Stomach (tissue), 8 donors: ENCODE measurements at regions not wholly inside any gene's neighbourhood (a gene's known extent, or its start where the extent isn't known, plus 50 kb on each side); places are given as distances from the start of the nearest gene placed in this dataset.

Experiments used
- DNase-seq, 2 donors: peaks; one replicate each; pipeline versions ENCODE4 v3.0.0 to v3.0.0-alpha.2; 2013 to 2019
- H3K27ac ChIP-seq, 5 donors: fragments of 200-600 bp in 4 of 5; sonication (generic) in 4 of 5; one replicate each; pipeline ENCODE4 v1.5.1; 2013 to 2019; ENCODE audit warnings: mild to moderate bottlenecking in 1 of 5, moderate library complexity in 1 of 5
- H3K27me3 ChIP-seq, 3 donors: fragments of 200-600 bp; sonication (generic); one replicate each; pipeline ENCODE4 v1.5.1; 2017 to 2019; ENCODE audit warnings: mixed run types in 1 of 3
- H3K36me3 ChIP-seq, 4 donors: fragments of 200-600 bp; sonication (generic); 1 replicate in 3 of 4; 2 replicates in 1 of 4; pipeline ENCODE4 v1.5.1; 2016 to 2019
- H3K4me1 ChIP-seq, 4 donors: fragments of 200-600 bp; sonication (generic); one replicate each; pipeline ENCODE4 v1.5.1; 2016 to 2019
- H3K4me3 ChIP-seq, 4 donors: fragments of 200-600 bp; sonication (generic) in 3 of 4; one replicate each; pipeline ENCODE4 v1.5.1; 2016 to 2019; ENCODE audit warnings: mild to moderate bottlenecking in 1 of 4
- H3K9me3 ChIP-seq, 4 donors: fragments of 200-600 bp; sonication (generic); one replicate each; pipeline ENCODE4 v1.5.1; 2016 to 2019
- CTCF ChIP-seq, 7 experiments: fragments of 450-650 bp in 4 of 7; fragments of 200-600 bp in 3 of 7; sonication (generic) in 3 of 7; IDR thresholded peaks; one replicate each; pipeline ENCODE4 v1.5.1; 2016 to 2019; ENCODE audit warnings: antibody characterized with exemption in 7 of 7, control low read depth in 2 of 7, mild to moderate bottlenecking in 1 of 7
- EP300 ChIP-seq: sonication (generic); formaldehyde crosslinking; IDR thresholded peaks from one replicate; pipeline ENCODE4 v1.6.1; 2017; ENCODE audit warnings: antibody characterized with exemption
- POLR2A ChIP-seq, 4 donors: fragments of 450-650 bp; IDR thresholded peaks; one replicate each; pipeline ENCODE4 v1.6.1; 2016; ENCODE audit warnings: antibody characterized with exemption in 4 of 4, control low read depth in 2 of 4, mild to moderate bottlenecking in 1 of 4, moderate library complexity in 1 of 4
- POLR2AphosphoS5 ChIP-seq, 3 donors: sonication (generic); formaldehyde crosslinking; IDR thresholded peaks; one replicate each; pipeline ENCODE4 v1.6.1; 2016; ENCODE audit warnings: antibody characterized with exemption in 3 of 3
- WGBS, 5 donors: extraction: QIAGEN DNeasy Blood & Tissue Kit in 3 of 5; methylation state at CpG; one replicate each; pipeline versions ENCODE4 v1.1.5 to v1.1.7; 2013 to 2018; 5-methylcytosine and 5-hydroxymethylcytosine counted together
- intact Hi-C: fragments of 100-400 bp; cut with DNase I; formaldehyde crosslinking; loops from one replicate; pipeline ENCODE4 v1.15.1; 2023; ENCODE audit warnings: low total_unique reads
- donor health status: healthy with polysubstance abuse.
- donor health status: Bipolar disorder and iron deficiency.
- donor health status: healthy.

- TF ChIP-seq CTCF (IDR thresholded peaks at IDR 0.05) (no peak), POLR2AphosphoS5 (IDR thresholded peaks at IDR 0.05) (no peak), POLR2A (IDR thresholded peaks at IDR 0.05) (no peak), EP300 (no peak)
- H3K27ac ChIP-seq = no peak overlapping the region
- DNase-seq = no peak
- H3K36me3 ChIP-seq = no peaks in the 10 kb centered on the region
- no peaks in the 10 kb centered on the region for H3K27me3 ChIP-seq
- no peaks in the 10 kb centered on the region for H3K9me3 ChIP-seq
- intact Hi-C loops = no loop called here
- no peak overlapping the region for H3K4me3 ChIP-seq
- 72 to 90% (median 81%) methylated on average over 8 of the region's 8 CpGs for WGBS, 5 donors
- peaks cover 0 to 11% (median 9%) of the 10 kb centered on the region in 4 donors for H3K4me1 ChIP-seq
Observed at GRCh38 chr15:93476491-93477177, 387.6 kb upstream of the RGMA start.

GRCh38 chr15:93474728-93475127 lies 385.7 kb upstream of the RGMA start:
- 24 to 56% (median 49%) methylated on average over 9 of the region's 9 CpGs for WGBS, 5 donors
- no peak for TF ChIP-seq CTCF (IDR thresholded peaks at IDR 0.05)
- peak in 1 of 3 donors; percentile 33 for TF ChIP-seq POLR2AphosphoS5 (IDR thresholded peaks at IDR 0.05)
- Histone ChIP-seq H3K27me3 (no peaks in the 10 kb centered on the region), H3K4me3 (no peak overlapping the region), H3K36me3 (no peaks in the 10 kb centered on the region), H3K27ac (peak overlapping the region in 2 of 5 donors; percentile 7), H3K9me3 (no peaks in the 10 kb centered on the region), H3K4me1 (peaks cover 0 to 11% (median 9%) of the 10 kb centered on the region in 4 donors)
- peak in 1 of 2 donors; percentile 77 for DNase-seq
- intact Hi-C loops = no loop called here

- intact Hi-C loops = no loop called here
- TF ChIP-seq EP300 = no peak
- TF ChIP-seq POLR2AphosphoS5 (IDR thresholded peaks at IDR 0.05) = no peak
- no peak for TF ChIP-seq POLR2A (IDR thresholded peaks at IDR 0.05)
- no peak for TF ChIP-seq CTCF (IDR thresholded peaks at IDR 0.05)
- no peak for DNase-seq
- Histone ChIP-seq H3K4me3 (no peak overlapping the region), H3K36me3 (no peaks in the 10 kb centered on the region), H3K9me3 (no peaks in the 10 kb centered on the region), H3K4me1 (peaks cover 0 to 8% (median 7%) of the 10 kb centered on the region in 4 donors), H3K27ac (no peak overlapping the region), H3K27me3 (no peaks in the 10 kb centered on the region)
- 83 to 91% (median 83%) methylated on average over 12 of the region's 12 CpGs for WGBS, 5 donors
Observed at GRCh38 chr15:93469994-93470393, 381.0 kb upstream of the RGMA start.

GRCh38 chr15:93467337-93467736 lies 378.3 kb upstream of the RGMA start:
- peak in 1 of 2 donors; percentile 32 for DNase-seq
- WGBS, 5 donors = 32 to 48% (median 39%) methylated on average over 3 of the region's 3 CpGs
- Histone ChIP-seq H3K4me1 (no peaks in the 10 kb centered on the region), H3K27ac (no peak overlapping the region), H3K36me3 (no peaks in the 10 kb centered on the region), H3K4me3 (no peak overlapping the region), H3K27me3 (no peaks in the 10 kb centered on the region), H3K9me3 (no peaks in the 10 kb centered on the region)
- intact Hi-C loops = no loop called here
- TF ChIP-seq POLR2AphosphoS5 (IDR thresholded peaks at IDR 0.05) (peak in 1 of 3 donors; percentile 31), POLR2A (IDR thresholded peaks at IDR 0.05) (no peak)

- intact Hi-C loops = no loop called here
- H3K4me3 ChIP-seq = no peak overlapping the region
- H3K4me1 ChIP-seq = no peaks in the 10 kb centered on the region
- H3K36me3 ChIP-seq = no peaks in the 10 kb centered on the region
- WGBS, 5 donors = 43 to 61% (median 53%) methylated on average over 1 of the region's 1 CpG
- no peaks in the 10 kb centered on the region for H3K9me3 ChIP-seq
- no peak for TF ChIP-seq EP300
- no peak for TF ChIP-seq POLR2A (IDR thresholded peaks at IDR 0.05)
- no peak for TF ChIP-seq POLR2AphosphoS5 (IDR thresholded peaks at IDR 0.05)
- TF ChIP-seq CTCF (IDR thresholded peaks at IDR 0.05) = no peak
- DNase-seq = no peak
- H3K27me3 ChIP-seq = no peaks in the 10 kb centered on the region
- no peak overlapping the region for H3K27ac ChIP-seq
Observed at GRCh38 chr15:93466380-93466779, 377.4 kb upstream of the RGMA start.
